ENCODE measurements at regions not wholly inside any gene's neighbourhood (a gene's known extent, or its start where the extent isn't known, plus 50 kb on each side); places are given as distances from the start of the nearest gene placed in this dataset.

GRCh38 chr3:43194069-43194468 is 88.2 kb upstream of the POMGNT2 start:
- Histone ChIP-seq H3K27ac (ENCODE audit: low read length) (no peak overlapping the region), H3K4me3 (ENCODE audit: low read length) (no peak overlapping the region), H3K4me1 (ENCODE audit: control insufficient read depth, insufficient read depth, low read length) (no peaks in the 10 kb centered on the region), H3K9me3 (ENCODE audit: control insufficient read depth, low read length) (no peaks in the 10 kb centered on the region), H3K27me3 (ENCODE audit: control insufficient read depth, insufficient read depth) (no peaks in the 10 kb centered on the region)
- DNase-seq (no peak), ATAC-seq (no peak)
- WGBS: 69% methylated on average over 6 of the region's 6 CpGs
- intact Hi-C loops (cut with DNase I): no loop called here

DNA sequence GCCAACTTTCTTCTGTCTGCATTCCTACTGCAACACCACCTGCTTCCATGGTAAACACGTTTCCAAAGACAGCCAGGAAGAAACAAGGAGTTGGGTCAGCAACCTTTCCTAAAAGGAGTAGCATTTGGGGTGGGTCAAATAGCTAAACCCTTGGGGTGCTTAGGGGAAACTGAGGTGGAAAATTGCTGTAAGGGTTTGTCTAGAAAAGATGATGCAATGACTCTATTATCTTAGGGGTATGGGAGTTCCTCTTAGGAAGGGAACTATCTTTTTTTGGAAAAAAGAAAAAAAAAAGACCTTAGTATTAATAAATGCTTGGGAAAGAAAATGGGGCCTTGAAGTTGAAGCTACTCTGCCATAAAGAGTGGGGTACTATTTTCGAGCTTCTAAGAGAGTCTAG is 86.1 kb upstream of the POMGNT2 start:
- WGBS: 34% methylated on average over 2 of the region's 2 CpGs
- Histone ChIP-seq H3K27ac (ENCODE audit: low read length) (no peak overlapping the region), H3K4me1 (ENCODE audit: control insufficient read depth, insufficient read depth, low read length) (no peaks in the 10 kb centered on the region), H3K9me3 (ENCODE audit: control insufficient read depth, low read length) (no peaks in the 10 kb centered on the region), H3K27me3 (ENCODE audit: control insufficient read depth, insufficient read depth) (no peaks in the 10 kb centered on the region), H3K4me3 (ENCODE audit: low read length) (no peak overlapping the region)
- ATAC-seq: no peak
- intact Hi-C loops (cut with DNase I): no loop called here
- no peak for DNase-seq

DNA sequence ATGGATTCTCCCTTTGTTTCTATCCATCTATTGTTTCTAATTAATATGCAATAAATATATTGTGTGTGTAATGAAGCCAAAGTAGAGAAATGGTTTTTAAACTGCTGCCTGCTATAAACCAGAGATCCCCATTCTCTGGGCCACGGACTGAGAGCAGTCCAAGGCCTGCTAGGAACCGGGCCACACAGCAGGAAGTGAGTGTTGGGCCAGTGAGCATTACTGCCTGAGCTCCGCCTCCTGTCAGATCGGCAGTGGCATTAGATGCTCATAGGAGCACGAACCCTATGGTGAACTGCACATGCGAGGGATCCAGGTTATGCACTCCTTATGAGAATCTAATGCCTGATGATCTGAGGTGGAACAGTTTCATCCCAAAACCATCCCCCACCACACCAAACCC is 85.2 kb upstream of the POMGNT2 start:
- WGBS: 75% methylated on average over 6 of the region's 6 CpGs
- DNase-seq (no peak), ATAC-seq (no peak)
- Histone ChIP-seq H3K9me3 (ENCODE audit: control insufficient read depth, low read length) (no peaks in the 10 kb centered on the region), H3K4me3 (ENCODE audit: low read length) (no peak overlapping the region), H3K27me3 (ENCODE audit: control insufficient read depth, insufficient read depth) (no peaks in the 10 kb centered on the region), H3K27ac (ENCODE audit: low read length) (no peak overlapping the region), H3K4me1 (ENCODE audit: control insufficient read depth, insufficient read depth, low read length) (no peaks in the 10 kb centered on the region)
- intact Hi-C loops (cut with DNase I): no loop called here

- H3K27ac ChIP-seq (ENCODE audit: low read length): no peak overlapping the region
- H3K9me3 ChIP-seq (ENCODE audit: control insufficient read depth, low read length): no peaks in the 10 kb centered on the region
- H3K4me3 ChIP-seq (ENCODE audit: low read length): no peak overlapping the region
- WGBS: 65% methylated on average over 5 of the region's 5 CpGs
- H3K27me3 ChIP-seq (ENCODE audit: control insufficient read depth, insufficient read depth): no peaks in the 10 kb centered on the region
- DNase-seq (no peak), ATAC-seq (no peak)
- H3K4me1 ChIP-seq (ENCODE audit: control insufficient read depth, insufficient read depth, low read length): no peaks in the 10 kb centered on the region
- intact Hi-C loops (cut with DNase I): no loop called here
Observed at GRCh38 chr3:43190670-43191069, 84.8 kb upstream of the POMGNT2 start.

- 95% methylated on average over 1 of the region's 1 CpG for WGBS
- no peak for DNase-seq
- intact Hi-C loops (cut with DNase I): no loop called here
- no peak overlapping the region for H3K27ac ChIP-seq (ENCODE audit: low read length)
- no peak overlapping the region for H3K4me3 ChIP-seq (ENCODE audit: low read length)
- ATAC-seq: no peak
- H3K4me1 ChIP-seq (ENCODE audit: control insufficient read depth, insufficient read depth, low read length): no peaks in the 10 kb centered on the region
- H3K9me3 ChIP-seq (ENCODE audit: control insufficient read depth, low read length): no peaks in the 10 kb centered on the region
- H3K27me3 ChIP-seq (ENCODE audit: control insufficient read depth, insufficient read depth): no peaks in the 10 kb centered on the region
Observed at GRCh38 chr3:43187836-43188479, 82.1 kb upstream of the POMGNT2 start.

GRCh38 chr3:43185983-43186314 is 80.1 kb upstream of the POMGNT2 start:
- 74% methylated on average over 8 of the region's 8 CpGs for WGBS
- intact Hi-C loops (cut with DNase I): no loop called here
- Histone ChIP-seq H3K27me3 (ENCODE audit: control insufficient read depth, insufficient read depth) (no peaks in the 10 kb centered on the region), H3K4me1 (ENCODE audit: control insufficient read depth, insufficient read depth, low read length) (no peaks in the 10 kb centered on the region), H3K4me3 (ENCODE audit: low read length) (no peak overlapping the region), H3K27ac (ENCODE audit: low read length) (no peak overlapping the region), H3K9me3 (ENCODE audit: control insufficient read depth, low read length) (no peaks in the 10 kb centered on the region)
- DNase-seq: no peak
- ATAC-seq: no peak

GRCh38 chr3:43185274-43185982 is 79.5 kb upstream of the POMGNT2 start:
- Histone ChIP-seq H3K9me3 (ENCODE audit: control insufficient read depth, low read length) (no peaks in the 10 kb centered on the region), H3K27me3 (ENCODE audit: control insufficient read depth, insufficient read depth) (no peaks in the 10 kb centered on the region), H3K4me1 (ENCODE audit: control insufficient read depth, insufficient read depth, low read length) (no peaks in the 10 kb centered on the region), H3K4me3 (ENCODE audit: low read length) (no peak overlapping the region), H3K27ac (ENCODE audit: low read length) (no peak overlapping the region)
- ATAC-seq: no peak
- DNase-seq: no peak
- 69% methylated on average over 5 of the region's 5 CpGs for WGBS
- intact Hi-C loops (cut with DNase I): no loop called here

DNA sequence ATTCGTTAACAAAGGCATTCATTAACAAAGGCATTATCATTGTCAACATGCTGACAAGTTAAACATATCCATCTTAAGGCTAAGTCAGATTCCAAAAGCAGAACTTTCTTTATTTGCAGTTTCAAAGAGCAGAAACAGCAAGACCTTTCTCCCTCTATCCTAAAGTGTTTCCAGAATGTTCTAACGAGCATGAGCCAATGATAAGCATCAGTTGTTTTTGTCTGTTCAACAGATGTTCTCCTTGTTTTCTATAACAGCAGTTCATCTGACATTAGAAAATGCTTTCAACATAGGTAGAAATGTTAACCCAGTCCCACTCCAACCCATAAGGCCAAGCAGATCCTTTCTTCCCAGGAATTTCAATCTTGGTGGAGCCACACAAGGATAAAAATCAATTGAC is 77.6 kb upstream of the POMGNT2 start:
- Histone ChIP-seq H3K9me3 (ENCODE audit: control insufficient read depth, low read length) (no peaks in the 10 kb centered on the region), H3K4me3 (ENCODE audit: low read length) (no peak overlapping the region), H3K4me1 (ENCODE audit: control insufficient read depth, insufficient read depth, low read length) (no peaks in the 10 kb centered on the region), H3K27me3 (ENCODE audit: control insufficient read depth, insufficient read depth) (no peaks in the 10 kb centered on the region), H3K27ac (ENCODE audit: low read length) (no peak overlapping the region)
- ATAC-seq: no peak
- intact Hi-C loops (cut with DNase I): no loop called here
- WGBS: 71% methylated on average over 2 of the region's 2 CpGs
- DNase-seq: no peak

DNA sequence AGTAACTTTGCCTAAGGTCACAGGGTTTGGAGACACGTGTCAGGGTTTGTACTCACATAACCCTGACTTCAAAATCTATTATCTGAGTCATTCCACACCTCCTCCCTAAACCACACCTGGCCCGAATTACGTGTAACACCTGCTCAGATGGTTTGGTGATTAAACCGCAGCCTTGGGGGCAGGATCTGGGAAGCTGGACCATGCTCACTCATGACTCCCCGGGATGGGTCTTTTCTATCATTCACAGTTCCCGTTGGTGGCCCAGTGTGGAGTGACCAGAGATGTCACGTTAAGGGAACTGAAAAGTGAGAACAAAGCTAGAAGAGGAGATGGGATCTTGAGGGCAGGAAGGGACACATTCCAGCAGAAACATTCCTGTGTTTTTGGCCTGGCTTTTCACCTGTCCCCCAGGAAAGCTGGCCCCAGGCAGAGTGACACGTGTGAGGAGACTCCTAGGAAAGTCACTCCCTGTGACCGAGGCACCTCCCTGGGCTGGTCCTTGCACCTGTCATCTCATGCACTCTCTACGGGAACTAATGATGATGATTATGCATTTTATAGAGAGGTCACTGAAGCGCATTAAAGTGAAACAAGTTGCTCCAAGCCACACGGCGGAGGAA is 75.4 kb upstream of the POMGNT2 start:
- DNase-seq (no peak), ATAC-seq (no peak)
- 71% methylated on average over 13 of the region's 13 CpGs for WGBS
- no peak overlapping the region for H3K27ac ChIP-seq (ENCODE audit: low read length)
- no peaks in the 10 kb centered on the region for H3K27me3 ChIP-seq (ENCODE audit: control insufficient read depth, insufficient read depth)
- H3K9me3 ChIP-seq (ENCODE audit: control insufficient read depth, low read length): no peaks in the 10 kb centered on the region
- intact Hi-C loops (cut with DNase I): no loop called here
- peaks cover 3% of the 10 kb centered on the region for H3K4me1 ChIP-seq (ENCODE audit: control insufficient read depth, insufficient read depth, low read length)
- no peak overlapping the region for H3K4me3 ChIP-seq (ENCODE audit: low read length)

DNA sequence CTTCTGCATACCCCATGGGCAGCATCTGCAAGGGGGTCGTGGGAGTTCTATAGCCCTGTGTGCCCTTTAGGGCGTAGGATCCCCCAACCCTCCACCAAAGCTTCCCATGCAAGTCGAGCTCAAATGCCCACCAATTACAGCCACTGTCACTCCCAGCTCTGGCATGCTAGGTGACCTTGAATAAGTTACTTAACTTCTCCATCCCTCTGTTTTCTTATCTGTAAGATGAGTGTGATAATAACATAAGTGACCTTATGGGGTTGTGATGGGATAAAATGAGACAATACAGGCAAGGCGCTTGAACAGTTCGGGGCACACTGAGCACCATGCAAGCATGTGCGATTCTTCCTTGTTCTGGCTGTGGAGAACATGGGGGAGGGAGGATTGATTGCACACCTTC is 74.8 kb upstream of the POMGNT2 start:
- DNase-seq: no peak
- Histone ChIP-seq H3K4me3 (ENCODE audit: low read length) (no peak overlapping the region), H3K27ac (ENCODE audit: low read length) (no peak overlapping the region), H3K4me1 (ENCODE audit: control insufficient read depth, insufficient read depth, low read length) (peaks cover 3% of the 10 kb centered on the region), H3K9me3 (ENCODE audit: control insufficient read depth, low read length) (no peaks in the 10 kb centered on the region), H3K27me3 (ENCODE audit: control insufficient read depth, insufficient read depth) (no peaks in the 10 kb centered on the region)
- intact Hi-C loops (cut with DNase I): no loop called here
- no peak for ATAC-seq
- WGBS: 77% methylated on average over 6 of the region's 6 CpGs

GRCh38 chr3:43180027-43180426 is 74.1 kb upstream of the POMGNT2 start:
- DNase-seq: no peak

More at GRCh38 chr3:43180027-43180426, 74.1 kb upstream of the POMGNT2 start:
- Histone ChIP-seq H3K9me3 (ENCODE audit: control insufficient read depth, low read length) (no peaks in the 10 kb centered on the region), H3K27me3 (ENCODE audit: control insufficient read depth, insufficient read depth) (no peaks in the 10 kb centered on the region), H3K27ac (ENCODE audit: low read length) (no peak overlapping the region), H3K4me3 (ENCODE audit: low read length) (no peak overlapping the region), H3K4me1 (ENCODE audit: control insufficient read depth, insufficient read depth, low read length) (peaks cover 3% of the 10 kb centered on the region)
- 37% methylated on average over 4 of the region's 4 CpGs for WGBS
- ATAC-seq: peak; percentile 32 to 66
- intact Hi-C loops (cut with DNase I): no loop called here
